ENCODE measurements at regions not wholly inside any gene's neighbourhood (a gene's known extent, or its start where the extent isn't known, plus 50 kb on each side); places are given as distances from the start of the nearest gene placed in this dataset.

GRCh38 chr2:17245906-17246305 is 272.3 kb downstream of the RAD51AP2 start:
- H3K9ac ChIP-seq (ENCODE audit: low read depth, low read length), result no peak overlapping the region
- no peaks in the 10 kb centered on the region for H3K4me1 ChIP-seq (ENCODE audit: control insufficient read depth, insufficient read depth, low read length)
- no peaks in the 10 kb centered on the region for H3K9me3 ChIP-seq (ENCODE audit: control insufficient read depth, insufficient read depth, low read length)
- H3K4me3 ChIP-seq (ENCODE audit: low read depth, low read length), result no peak overlapping the region
- H3K36me3 ChIP-seq (ENCODE audit: control insufficient read depth, insufficient read depth, low read length), result no peaks in the 10 kb centered on the region
- H3K27me3 ChIP-seq (ENCODE audit: control insufficient read depth, insufficient read depth, low read length), result no peaks in the 10 kb centered on the region

GRCh38 chr2:17242813-17243485 is 275.3 kb downstream of the RAD51AP2 start:
- Histone ChIP-seq H3K9ac (ENCODE audit: low read depth, low read length) (no peak overlapping the region), H3K4me3 (ENCODE audit: low read depth, low read length) (no peak overlapping the region), H3K36me3 (ENCODE audit: control insufficient read depth, insufficient read depth, low read length) (no peaks in the 10 kb centered on the region), H3K27me3 (ENCODE audit: control insufficient read depth, insufficient read depth, low read length) (no peaks in the 10 kb centered on the region), H3K9me3 (ENCODE audit: control insufficient read depth, insufficient read depth, low read length) (no peaks in the 10 kb centered on the region), H3K4me1 (ENCODE audit: control insufficient read depth, insufficient read depth, low read length) (no peaks in the 10 kb centered on the region)

- Histone ChIP-seq H3K9me3 (ENCODE audit: control insufficient read depth, insufficient read depth, low read length) (no peaks in the 10 kb centered on the region), H3K27me3 (ENCODE audit: control insufficient read depth, insufficient read depth, low read length) (no peaks in the 10 kb centered on the region), H3K9ac (ENCODE audit: low read depth, low read length) (no peak overlapping the region), H3K4me3 (ENCODE audit: low read depth, low read length) (no peak overlapping the region), H3K4me1 (ENCODE audit: control insufficient read depth, insufficient read depth, low read length) (no peaks in the 10 kb centered on the region), H3K36me3 (ENCODE audit: control insufficient read depth, insufficient read depth, low read length) (no peaks in the 10 kb centered on the region)
These were observed 278.7 kb downstream of the RAD51AP2 start for GRCh38 chr2:17239550-17239949.

GRCh38 chr2:17235167-17235566 is 283.1 kb downstream of the RAD51AP2 start:
- H3K4me1 ChIP-seq (ENCODE audit: control insufficient read depth, insufficient read depth, low read length), result no peaks in the 10 kb centered on the region
- H3K9me3 ChIP-seq (ENCODE audit: control insufficient read depth, insufficient read depth, low read length), result no peaks in the 10 kb centered on the region
- H3K36me3 ChIP-seq (ENCODE audit: control insufficient read depth, insufficient read depth, low read length), result no peaks in the 10 kb centered on the region
- H3K4me3 ChIP-seq (ENCODE audit: low read depth, low read length), result no peak overlapping the region
- H3K27me3 ChIP-seq (ENCODE audit: control insufficient read depth, insufficient read depth, low read length), result no peaks in the 10 kb centered on the region
- no peak overlapping the region for H3K9ac ChIP-seq (ENCODE audit: low read depth, low read length)

- Histone ChIP-seq H3K4me3 (ENCODE audit: low read depth, low read length) (no peak overlapping the region), H3K27me3 (ENCODE audit: control insufficient read depth, insufficient read depth, low read length) (no peaks in the 10 kb centered on the region), H3K4me1 (ENCODE audit: control insufficient read depth, insufficient read depth, low read length) (no peaks in the 10 kb centered on the region), H3K9me3 (ENCODE audit: control insufficient read depth, insufficient read depth, low read length) (no peaks in the 10 kb centered on the region), H3K36me3 (ENCODE audit: control insufficient read depth, insufficient read depth, low read length) (no peaks in the 10 kb centered on the region), H3K9ac (ENCODE audit: low read depth, low read length) (no peak overlapping the region)
These were observed 285.3 kb downstream of the RAD51AP2 start for GRCh38 chr2:17232776-17233556.

GRCh38 chr2:17231394-17231965 is 286.8 kb downstream of the RAD51AP2 start:
- Histone ChIP-seq H3K9me3 (ENCODE audit: control insufficient read depth, insufficient read depth, low read length) (no peaks in the 10 kb centered on the region), H3K9ac (ENCODE audit: low read depth, low read length) (no peak overlapping the region), H3K4me1 (ENCODE audit: control insufficient read depth, insufficient read depth, low read length) (no peaks in the 10 kb centered on the region), H3K4me3 (ENCODE audit: low read depth, low read length) (no peak overlapping the region), H3K36me3 (ENCODE audit: control insufficient read depth, insufficient read depth, low read length) (no peaks in the 10 kb centered on the region), H3K27me3 (ENCODE audit: control insufficient read depth, insufficient read depth, low read length) (no peaks in the 10 kb centered on the region)

- H3K4me1 ChIP-seq (ENCODE audit: control insufficient read depth, insufficient read depth, low read length), result no peaks in the 10 kb centered on the region
- H3K4me3 ChIP-seq (ENCODE audit: low read depth, low read length), result no peak overlapping the region
- no peak overlapping the region for H3K9ac ChIP-seq (ENCODE audit: low read depth, low read length)
- H3K36me3 ChIP-seq (ENCODE audit: control insufficient read depth, insufficient read depth, low read length), result no peaks in the 10 kb centered on the region
- H3K27me3 ChIP-seq (ENCODE audit: control insufficient read depth, insufficient read depth, low read length), result no peaks in the 10 kb centered on the region
- H3K9me3 ChIP-seq (ENCODE audit: control insufficient read depth, insufficient read depth, low read length), result no peaks in the 10 kb centered on the region
These were observed 288.8 kb downstream of the RAD51AP2 start for GRCh38 chr2:17229414-17229813.

GRCh38 chr2:17228461-17228860 is 289.8 kb downstream of the RAD51AP2 start:
- no peaks in the 10 kb centered on the region for H3K36me3 ChIP-seq (ENCODE audit: control insufficient read depth, insufficient read depth, low read length)
- H3K9me3 ChIP-seq (ENCODE audit: control insufficient read depth, insufficient read depth, low read length), result no peaks in the 10 kb centered on the region
- no peaks in the 10 kb centered on the region for H3K4me1 ChIP-seq (ENCODE audit: control insufficient read depth, insufficient read depth, low read length)
- H3K4me3 ChIP-seq (ENCODE audit: low read depth, low read length), result no peak overlapping the region
- no peaks in the 10 kb centered on the region for H3K27me3 ChIP-seq (ENCODE audit: control insufficient read depth, insufficient read depth, low read length)
- H3K9ac ChIP-seq (ENCODE audit: low read depth, low read length), result no peak overlapping the region

GRCh38 chr2:17227856-17228255 is 290.4 kb downstream of the RAD51AP2 start:
- Histone ChIP-seq H3K36me3 (ENCODE audit: control insufficient read depth, insufficient read depth, low read length) (no peaks in the 10 kb centered on the region), H3K27me3 (ENCODE audit: control insufficient read depth, insufficient read depth, low read length) (no peaks in the 10 kb centered on the region), H3K9me3 (ENCODE audit: control insufficient read depth, insufficient read depth, low read length) (no peaks in the 10 kb centered on the region), H3K4me1 (ENCODE audit: control insufficient read depth, insufficient read depth, low read length) (no peaks in the 10 kb centered on the region), H3K9ac (ENCODE audit: low read depth, low read length) (no peak overlapping the region), H3K4me3 (ENCODE audit: low read depth, low read length) (no peak overlapping the region)

GRCh38 chr2:17226941-17227490 is 291.2 kb downstream of the RAD51AP2 start:
- no peaks in the 10 kb centered on the region for H3K27me3 ChIP-seq (ENCODE audit: control insufficient read depth, insufficient read depth, low read length)
- H3K4me3 ChIP-seq (ENCODE audit: low read depth, low read length), result no peak overlapping the region
- no peaks in the 10 kb centered on the region for H3K9me3 ChIP-seq (ENCODE audit: control insufficient read depth, insufficient read depth, low read length)
- H3K36me3 ChIP-seq (ENCODE audit: control insufficient read depth, insufficient read depth, low read length), result no peaks in the 10 kb centered on the region
- H3K4me1 ChIP-seq (ENCODE audit: control insufficient read depth, insufficient read depth, low read length), result no peaks in the 10 kb centered on the region
- no peak overlapping the region for H3K9ac ChIP-seq (ENCODE audit: low read depth, low read length)

- Histone ChIP-seq H3K4me1 (ENCODE audit: control insufficient read depth, insufficient read depth, low read length) (no peaks in the 10 kb centered on the region), H3K36me3 (ENCODE audit: control insufficient read depth, insufficient read depth, low read length) (no peaks in the 10 kb centered on the region), H3K27me3 (ENCODE audit: control insufficient read depth, insufficient read depth, low read length) (no peaks in the 10 kb centered on the region), H3K4me3 (ENCODE audit: low read depth, low read length) (no peak overlapping the region), H3K9ac (ENCODE audit: low read depth, low read length) (no peak overlapping the region), H3K9me3 (ENCODE audit: control insufficient read depth, insufficient read depth, low read length) (no peaks in the 10 kb centered on the region)
These were observed 295.0 kb downstream of the RAD51AP2 start for GRCh38 chr2:17223211-17223610.

- no peak overlapping the region for H3K4me3 ChIP-seq (ENCODE audit: low read depth, low read length)
- no peak overlapping the region for H3K9ac ChIP-seq (ENCODE audit: low read depth, low read length)
- no peaks in the 10 kb centered on the region for H3K36me3 ChIP-seq (ENCODE audit: control insufficient read depth, insufficient read depth, low read length)
- no peaks in the 10 kb centered on the region for H3K9me3 ChIP-seq (ENCODE audit: control insufficient read depth, insufficient read depth, low read length)
- no peaks in the 10 kb centered on the region for H3K27me3 ChIP-seq (ENCODE audit: control insufficient read depth, insufficient read depth, low read length)
- no peaks in the 10 kb centered on the region for H3K4me1 ChIP-seq (ENCODE audit: control insufficient read depth, insufficient read depth, low read length)
These were observed 309.7 kb downstream of the RAD51AP2 start for GRCh38 chr2:17208511-17208910.
